ENCODE measurements at regions not wholly inside any gene's neighbourhood (a gene's known extent, or its start where the extent isn't known, plus 50 kb on each side); places are given as distances from the start of the nearest gene placed in this dataset.

- TF ChIP-seq CTCF (IDR thresholded peaks at IDR 0.05; ENCODE audit: low read depth, low read length, poor library complexity, severe bottlenecking): no peak
- no peak for TF ChIP-seq EZH2phosphoT487 (IDR thresholded peaks at IDR 0.05; ENCODE audit: borderline replicate concordance, low read length)
These were observed 456.4 kb downstream of the CDH10 start for GRCh38 chr5:24188216-24188925.
